ENCODE measurements at regions not wholly inside any gene's neighbourhood (a gene's known extent, or its start where the extent isn't known, plus 50 kb on each side); places are given as distances from the start of the nearest gene placed in this dataset.

- TF ChIP-seq THAP7 (CRISPR knock-in tag; IDR thresholded peaks at IDR 0.05) (no peak), HNRNPK (IDR thresholded peaks at IDR 0.05; ENCODE audit: low read depth, low read length, poor library complexity, severe bottlenecking) (no peak), ZNF76 (CRISPR knock-in tag; IDR thresholded peaks at IDR 0.05; ENCODE audit: borderline replicate concordance) (no peak), FOSL1 (tag; conservative IDR thresholded peaks at IDR 0.05) (peak; percentile 67), TEAD2 (tag; IDR thresholded peaks at IDR 0.05) (peak; percentile 63; the same call in 1 of the 2 replicates), RNF219 (CRISPR knock-in tag; IDR thresholded peaks at IDR 0.05) (no peak), ZBTB34 (CRISPR knock-in tag; IDR thresholded peaks at IDR 0.05) (no peak), GABPA (tag; conservative IDR thresholded peaks at IDR 0.05; ENCODE audit: low read depth) (no peak), TRIM24 (IDR thresholded peaks at IDR 0.05) (peak in 1 of 2 experiments; percentile 58; a peak in 1 of 4 replicates), JUND (IDR thresholded peaks at IDR 0.05; ENCODE audit: borderline replicate concordance, low read depth, low read length) (peak; percentile 54; the same call in 1 of the 2 replicates), JUND (tag; IDR thresholded peaks at IDR 0.05; ENCODE audit: borderline replicate concordance, low read depth, low read length) (peak; percentile 89; the same call in 2 of the 3 replicates), ATF3 (IDR thresholded peaks at IDR 0.05) (peak; percentile 73; the same call in 1 of the 2 replicates), ATF3 (CRISPR knock-in tag; conservative IDR thresholded peaks at IDR 0.05) (no peak), GATA2 (CRISPR knock-in tag; IDR thresholded peaks at IDR 0.05) (peak; percentile 86), MTA2 (IDR thresholded peaks at IDR 0.05; ENCODE audit: low read depth) (no peak), TEAD4 (IDR thresholded peaks at IDR 0.05; ENCODE audit: low read length) (peak; percentile 52; the same call in 1 of the 2 replicates), TEAD4 (CRISPR knock-in tag; IDR thresholded peaks at IDR 0.05; ENCODE audit: borderline replicate concordance) (no peak), TRIM28 (IDR thresholded peaks at IDR 0.05) (peak; percentile 42; the same call in 1 of the 2 replicates), RCOR1 (IDR thresholded peaks at IDR 0.05; ENCODE audit: borderline replicate concordance in 1 of 2, low read depth in 2 of 2, low read length in 2 of 2) (peak in 1 of 2 experiments; percentile 19; a peak in 1 of 4 replicates)
- TF ChIP-seq, protein P1, sequence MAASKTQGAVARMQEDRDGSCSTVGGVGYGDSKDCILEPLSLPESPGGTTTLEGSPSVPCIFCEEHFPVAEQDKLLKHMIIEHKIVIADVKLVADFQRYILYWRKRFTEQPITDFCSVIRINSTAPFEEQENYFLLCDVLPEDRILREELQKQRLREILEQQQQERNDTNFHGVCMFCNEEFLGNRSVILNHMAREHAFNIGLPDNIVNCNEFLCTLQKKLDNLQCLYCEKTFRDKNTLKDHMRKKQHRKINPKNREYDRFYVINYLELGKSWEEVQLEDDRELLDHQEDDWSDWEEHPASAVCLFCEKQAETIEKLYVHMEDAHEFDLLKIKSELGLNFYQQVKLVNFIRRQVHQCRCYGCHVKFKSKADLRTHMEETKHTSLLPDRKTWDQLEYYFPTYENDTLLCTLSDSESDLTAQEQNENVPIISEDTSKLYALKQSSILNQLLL (CRISPR knock-in tag; IDR thresholded peaks at IDR 0.05; ENCODE audit: borderline replicate concordance), result no peak
These were observed 132.2 kb upstream of the KIT start (continued) for GRCh38 chr4:54525602-54526001.
